ENCODE measurements at regions not wholly inside any gene's neighbourhood (a gene's known extent, or its start where the extent isn't known, plus 50 kb on each side); places are given as distances from the start of the nearest gene placed in this dataset.

DNA sequence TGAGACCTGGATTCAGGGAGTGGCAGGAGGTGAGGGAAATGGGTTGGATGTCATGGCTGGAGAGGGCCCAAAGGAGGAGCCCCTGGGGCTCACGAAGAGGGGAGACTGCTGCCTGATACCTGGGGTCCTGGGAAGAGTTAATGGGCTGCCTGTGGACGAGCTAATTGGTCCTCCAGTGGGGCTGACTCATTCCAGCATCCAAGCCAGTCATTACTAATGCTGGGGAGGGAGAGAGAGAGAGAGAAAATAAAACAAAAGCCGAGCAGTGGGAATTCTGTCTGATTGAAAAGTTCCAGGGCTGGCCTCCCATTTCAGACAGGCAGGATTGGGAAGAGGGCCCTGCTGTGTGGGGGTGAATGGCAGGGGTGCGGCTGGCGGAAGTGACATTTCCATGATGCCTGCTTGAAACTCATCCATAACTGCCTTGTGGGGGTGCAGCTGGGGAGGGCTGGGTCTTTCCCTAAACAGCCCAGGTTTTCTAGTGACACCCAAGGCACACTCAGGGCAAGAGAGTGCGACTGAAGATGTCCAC is 297.8 kb downstream of the RPS24 start:
- no peak for TF ChIP-seq POLR2A (IDR thresholded peaks at IDR 0.05)
- TF ChIP-seq, protein P1, sequence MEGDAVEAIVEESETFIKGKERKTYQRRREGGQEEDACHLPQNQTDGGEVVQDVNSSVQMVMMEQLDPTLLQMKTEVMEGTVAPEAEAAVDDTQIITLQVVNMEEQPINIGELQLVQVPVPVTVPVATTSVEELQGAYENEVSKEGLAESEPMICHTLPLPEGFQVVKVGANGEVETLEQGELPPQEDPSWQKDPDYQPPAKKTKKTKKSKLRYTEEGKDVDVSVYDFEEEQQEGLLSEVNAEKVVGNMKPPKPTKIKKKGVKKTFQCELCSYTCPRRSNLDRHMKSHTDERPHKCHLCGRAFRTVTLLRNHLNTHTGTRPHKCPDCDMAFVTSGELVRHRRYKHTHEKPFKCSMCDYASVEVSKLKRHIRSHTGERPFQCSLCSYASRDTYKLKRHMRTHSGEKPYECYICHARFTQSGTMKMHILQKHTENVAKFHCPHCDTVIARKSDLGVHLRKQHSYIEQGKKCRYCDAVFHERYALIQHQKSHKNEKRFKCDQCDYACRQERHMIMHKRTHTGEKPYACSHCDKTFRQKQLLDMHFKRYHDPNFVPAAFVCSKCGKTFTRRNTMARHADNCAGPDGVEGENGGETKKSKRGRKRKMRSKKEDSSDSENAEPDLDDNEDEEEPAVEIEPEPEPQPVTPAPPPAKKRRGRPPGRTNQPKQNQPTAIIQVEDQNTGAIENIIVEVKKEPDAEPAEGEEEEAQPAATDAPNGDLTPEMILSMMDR (IDR thresholded peaks at IDR 0.05): no peak
- no peak for TF ChIP-seq POLR2AphosphoS5 (IDR thresholded peaks at IDR 0.05)
- TF ChIP-seq EP300 (IDR thresholded peaks at IDR 0.05): no peak
